HepG2 (cell line): ENCODE measurements at regions not wholly inside any gene's neighbourhood (a gene's known extent, or its start where the extent isn't known, plus 50 kb on each side); places are given as distances from the start of the nearest gene placed in this dataset.

ENCODE experiments used
- CBX2 ChIP-seq, 2 experiments: fragments of 200-600 bp in 1 of 2; sonication (generic); formaldehyde crosslinking in 1 of 2; IDR thresholded peaks; 2 replicates each; pipeline versions ENCODE4 v1.7.0 to v1.8.1; 2018 to 2022; ENCODE audit warnings: low read depth in 2 of 2, low read length in 1 of 2, mild to moderate bottlenecking in 1 of 2, missing genetic modification reagents in 1 of 2
- CBX5 ChIP-seq: sonication (generic); formaldehyde crosslinking; IDR thresholded peaks from 2 replicates; pipeline ENCODE4 v1.4.0; 2020; ENCODE audit warnings: missing genetic modification reagents, borderline replicate concordance
- FOXM1 ChIP-seq: sonication (generic); formaldehyde crosslinking; IDR thresholded peaks from 2 replicates; pipeline ENCODE4 v1.5.0; 2020; ENCODE audit warnings: missing genetic modification reagents
- HNF1A ChIP-seq, 2 experiments: sonication (generic) in 1 of 2; formaldehyde crosslinking in 1 of 2; IDR thresholded peaks; 2 replicates each; pipeline versions ENCODE4 v1.4.0 to v1.6.1; 2016 to 2020; ENCODE audit warnings: borderline replicate concordance in 1 of 2, low read depth in 1 of 2, mild to moderate bottlenecking in 1 of 2, missing genetic modification reagents in 1 of 2
- MAFG ChIP-seq: sonication (generic); formaldehyde crosslinking; IDR thresholded peaks from 2 replicates; pipeline ENCODE4 v1.5.1; 2020; ENCODE audit warnings: mild to moderate bottlenecking, missing genetic modification reagents
- MED1 ChIP-seq: sonication (generic); formaldehyde crosslinking; IDR thresholded peaks from 2 replicates; pipeline ENCODE4 v1.4.0; 2020; ENCODE audit warnings: missing genetic modification reagents
- MEIS1 ChIP-seq: sonication (generic); formaldehyde crosslinking; IDR thresholded peaks from 2 replicates; pipeline ENCODE4 v1.9.0; 2021; ENCODE audit warnings: mild to moderate bottlenecking, missing genetic modification reagents, moderate library complexity, borderline replicate concordance
- NFKBIZ ChIP-seq: IDR thresholded peaks from 2 replicates; pipeline ENCODE4 v1.6.1; 2018; ENCODE audit warnings: missing genetic modification reagents, missing compliant biosample characterization
- NR2C2 ChIP-seq: sonication (generic); formaldehyde crosslinking; IDR thresholded peaks from 2 replicates; pipeline ENCODE4 v1.4.0; 2020; ENCODE audit warnings: missing genetic modification reagents, mild to moderate bottlenecking, moderate library complexity, borderline replicate concordance
- PHF21A ChIP-seq: sonication (generic); formaldehyde crosslinking; IDR thresholded peaks from 2 replicates; pipeline ENCODE4 v1.5.0; 2020; ENCODE audit warnings: mild to moderate bottlenecking, missing genetic modification reagents
- PREB ChIP-seq: sonication (generic); formaldehyde crosslinking; IDR thresholded peaks from 2 replicates; pipeline ENCODE4 v1.4.0; 2020; ENCODE audit warnings: missing genetic modification reagents
- RXRB ChIP-seq: IDR thresholded peaks from 2 replicates; pipeline ENCODE4 v1.6.1; 2016; ENCODE audit warnings: borderline replicate concordance, missing genetic modification reagents, missing compliant biosample characterization
- SMC3 ChIP-seq: IDR thresholded peaks from 2 replicates; pipeline ENCODE4 v1.6.1; 2011; ENCODE audit warnings: low read length, improper control_type of control experiment
- STAG1 ChIP-seq: sonication (generic); formaldehyde crosslinking; IDR thresholded peaks from 2 replicates; pipeline ENCODE4 v1.4.0; 2020; ENCODE audit warnings: missing genetic modification reagents
- TCF7L2 ChIP-seq: IDR thresholded peaks from 2 replicates; pipeline ENCODE4 v1.6.1; 2011; ENCODE audit warnings: mild to moderate bottlenecking, low read depth, low read length, moderate library complexity
- TMF1 ChIP-seq: sonication (generic); formaldehyde crosslinking; IDR thresholded peaks from 2 replicates; pipeline ENCODE4 v1.8.1; 2022; ENCODE audit warnings: low read depth, missing genetic modification reagents
- U2AF2 ChIP-seq: fragments of 200-400 bp; formaldehyde crosslinking; IDR thresholded peaks from 2 replicates; pipeline ENCODE4 v1.6.1; 2017; ENCODE audit warnings: low read depth, mild to moderate bottlenecking, low read length
- ZFP36L2 ChIP-seq: sonication (generic); formaldehyde crosslinking; IDR thresholded peaks from 2 replicates; pipeline ENCODE4 v1.4.0; 2020; ENCODE audit warnings: missing genetic modification reagents
- ZKSCAN8 ChIP-seq: IDR thresholded peaks from 2 replicates; pipeline ENCODE4 v1.6.1; 2016; ENCODE audit warnings: borderline replicate concordance, missing genetic modification reagents, missing compliant biosample characterization
- ZNF124 ChIP-seq: sonication (generic); formaldehyde crosslinking; IDR thresholded peaks from 2 replicates; pipeline ENCODE4 v1.4.0; 2020; ENCODE audit warnings: missing genetic modification reagents
- ZNF713 ChIP-seq: sonication (generic); formaldehyde crosslinking; IDR thresholded peaks from 2 replicates; pipeline ENCODE4 v1.4.0; 2020; ENCODE audit warnings: mild to moderate bottlenecking, missing genetic modification reagents
- ZNF839 ChIP-seq: sonication (generic); formaldehyde crosslinking; IDR thresholded peaks from 2 replicates; pipeline ENCODE4 v1.4.0; 2020; ENCODE audit warnings: missing genetic modification reagents, mild to moderate bottlenecking, borderline replicate concordance
- ZSCAN30 ChIP-seq: sonication (generic); formaldehyde crosslinking; IDR thresholded peaks from 2 replicates; pipeline ENCODE4 v1.5.0; 2020; ENCODE audit warnings: mild to moderate bottlenecking, missing genetic modification reagents
- TF ChIP-seq, protein P1 (sequence below): sonication (generic); formaldehyde crosslinking; IDR thresholded peaks from 2 replicates; pipeline ENCODE4 v1.9.0; 2021; ENCODE audit warnings: missing genetic modification reagents, borderline replicate concordance
- TF ChIP-seq, protein P2 (sequence below): sonication (generic); formaldehyde crosslinking; IDR thresholded peaks from 2 replicates; pipeline ENCODE4 v1.4.0; 2020; ENCODE audit warnings: low read depth, mild to moderate bottlenecking, missing genetic modification reagents

DNA sequence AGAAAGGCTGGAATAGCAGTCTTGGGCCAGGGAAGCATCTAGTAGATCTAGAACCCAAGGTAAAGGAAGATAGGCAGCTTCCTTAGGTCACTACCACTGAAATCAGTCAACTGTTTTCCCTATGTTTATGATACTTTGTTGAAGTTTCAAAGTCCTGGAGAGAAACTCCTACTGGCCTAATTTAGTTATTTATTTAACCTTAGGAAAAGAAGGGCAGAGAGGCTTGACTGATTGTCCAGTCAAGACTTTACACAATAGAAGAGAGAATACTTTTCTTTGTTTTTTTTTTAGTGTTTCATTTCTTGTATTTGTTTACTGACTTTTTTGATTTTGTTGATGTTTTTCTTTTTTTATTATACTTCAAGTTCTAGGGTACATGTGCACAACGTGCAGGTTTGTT, 138.9 kb upstream of the PHYHIPL start (continued):
- TF ChIP-seq ZNF839 (CRISPR knock-in tag) (no peak), ZKSCAN8 (CRISPR knock-in tag) (0 out of 2 replicates have a peak, but pooled peaks have one; percentile 33), FOXM1 (CRISPR knock-in tag) (no peak), ZSCAN30 (CRISPR knock-in tag) (no peak), PREB (CRISPR knock-in tag) (no peak), PHF21A (no peak), STAG1 (no peak), ZNF713 (no peak), CBX5 (CRISPR knock-in tag) (no peak), RXRB (peak; percentile 89), MEIS1 (CRISPR knock-in tag) (no peak), ZFP36L2 (CRISPR knock-in tag) (no peak), MAFG (CRISPR knock-in tag) (no peak), TCF7L2 (no peak), MED1 (peak; percentile 40; the same call in 1 of the 2 replicates), HNF1A (IDR thresholded peaks at IDR 0.05; ENCODE audit: low read depth) (peak; percentile 66; the same call in 1 of the 2 replicates), HNF1A (CRISPR knock-in tag; IDR thresholded peaks at IDR 0.05; ENCODE audit: borderline replicate concordance) (peak; percentile 51; the same call in 1 of the 2 replicates), SMC3 (no peak), CBX2 (IDR thresholded peaks at IDR 0.05; ENCODE audit: low read depth, low read length) (no peak), CBX2 (CRISPR knock-in tag; IDR thresholded peaks at IDR 0.05; ENCODE audit: low read depth) (no peak), ZNF124 (CRISPR knock-in tag) (no peak), U2AF2 (no peak), TMF1 (CRISPR knock-in tag) (no peak), NR2C2 (no peak), NFKBIZ (CRISPR knock-in tag) (no peak)
- TF ChIP-seq, protein P1, sequence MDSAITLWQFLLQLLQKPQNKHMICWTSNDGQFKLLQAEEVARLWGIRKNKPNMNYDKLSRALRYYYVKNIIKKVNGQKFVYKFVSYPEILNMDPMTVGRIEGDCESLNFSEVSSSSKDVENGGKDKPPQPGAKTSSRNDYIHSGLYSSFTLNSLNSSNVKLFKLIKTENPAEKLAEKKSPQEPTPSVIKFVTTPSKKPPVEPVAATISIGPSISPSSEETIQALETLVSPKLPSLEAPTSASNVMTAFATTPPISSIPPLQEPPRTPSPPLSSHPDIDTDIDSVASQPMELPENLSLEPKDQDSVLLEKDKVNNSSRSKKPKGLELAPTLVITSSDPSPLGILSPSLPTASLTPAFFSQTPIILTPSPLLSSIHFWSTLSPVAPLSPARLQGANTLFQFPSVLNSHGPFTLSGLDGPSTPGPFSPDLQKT (CRISPR knock-in tag): no peak
- TF ChIP-seq, protein P2, sequence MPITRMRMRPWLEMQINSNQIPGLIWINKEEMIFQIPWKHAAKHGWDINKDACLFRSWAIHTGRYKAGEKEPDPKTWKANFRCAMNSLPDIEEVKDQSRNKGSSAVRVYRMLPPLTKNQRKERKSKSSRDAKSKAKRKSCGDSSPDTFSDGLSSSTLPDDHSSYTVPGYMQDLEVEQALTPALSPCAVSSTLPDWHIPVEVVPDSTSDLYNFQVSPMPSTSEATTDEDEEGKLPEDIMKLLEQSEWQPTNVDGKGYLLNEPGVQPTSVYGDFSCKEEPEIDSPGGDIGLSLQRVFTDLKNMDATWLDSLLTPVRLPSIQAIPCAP (CRISPR knock-in tag): no peak
